HUES6 (cell line): ENCODE measurements at regions not wholly inside any gene's neighbourhood (a gene's known extent, or its start where the extent isn't known, plus 50 kb on each side); places are given as distances from the start of the nearest gene placed in this dataset.
"Not testable (repeated sequence)": the region's sequence is repeated elsewhere in the genome, so short reads cannot be mapped to it uniquely, and the experiment has no call there.

Experiments
- H3K27ac ChIP-seq: 2 replicates; pipeline ENCODE4 v1.7.0; 2013; ENCODE audit warnings: low read depth, mild to moderate bottlenecking, low read length, inconsistent platforms
- H3K27me3 ChIP-seq: 2 replicates; pipeline ENCODE4 v1.6.1; 2013; ENCODE audit warnings: low read length; ENCODE audit not compliant: control insufficient read depth, insufficient read depth
- H3K36me3 ChIP-seq: 2 replicates; pipeline ENCODE4 v1.6.1; 2013; ENCODE audit warnings: low read length; ENCODE audit not compliant: control insufficient read depth, insufficient read depth
- H3K4me1 ChIP-seq: 2 replicates; pipeline ENCODE4 v1.6.1; 2013; ENCODE audit warnings: low read length; ENCODE audit not compliant: control insufficient read depth, insufficient read depth
- H3K4me3 ChIP-seq: 2 replicates; pipeline ENCODE4 v1.5.1; 2013; ENCODE audit warnings: low read depth, low read length
- H3K9ac ChIP-seq: one replicate; pipeline ENCODE4 v1.6.1; 2013; ENCODE audit warnings: mild to moderate bottlenecking, low read length
- H3K9me3 ChIP-seq: 2 replicates; pipeline ENCODE4 v1.6.1; 2013; ENCODE audit warnings: low read depth, low read length; ENCODE audit not compliant: control insufficient read depth, insufficient read depth

- Histone ChIP-seq H3K4me1 (no peaks in the 10 kb centered on the region), H3K27me3 (no peaks in the 10 kb centered on the region), H3K9ac (no peak overlapping the region), H3K4me3 (no peak overlapping the region), H3K36me3 (no peaks in the 10 kb centered on the region), H3K27ac (no peak overlapping the region), H3K9me3 (no peaks in the 10 kb centered on the region)
These were observed 331.9 kb downstream of the SHQ1 start for GRCh38 chr3:72516361-72516760.

- Histone ChIP-seq H3K36me3 (no peaks in the 10 kb centered on the region), H3K4me3 (no peak overlapping the region)
These were observed 332.3 kb downstream of the SHQ1 start for GRCh38 chr3:72515941-72516340.

GRCh38 chr3:72515281-72515680, 333.0 kb downstream of the SHQ1 start:
- Histone ChIP-seq H3K4me1 (no peaks in the 10 kb centered on the region), H3K4me3 (no peak overlapping the region), H3K36me3 (no peaks in the 10 kb centered on the region), H3K9ac (no peak overlapping the region), H3K9me3 (no peaks in the 10 kb centered on the region), H3K27me3 (no peaks in the 10 kb centered on the region), H3K27ac (no peak overlapping the region)

More at GRCh38 chr3:72515941-72516340, 332.3 kb downstream of the SHQ1 start:
- Histone ChIP-seq H3K9me3 (no peaks in the 10 kb centered on the region), H3K4me1 (no peaks in the 10 kb centered on the region), H3K27me3 (no peaks in the 10 kb centered on the region), H3K27ac (no peak overlapping the region), H3K9ac (no peak overlapping the region)

GRCh38 chr3:72510247-72510646, 338.0 kb downstream of the SHQ1 start:
- Histone ChIP-seq H3K36me3 (no peaks in the 10 kb centered on the region), H3K4me3 (no peak overlapping the region), H3K9ac (no peak overlapping the region), H3K4me1 (no peaks in the 10 kb centered on the region), H3K9me3 (no peaks in the 10 kb centered on the region), H3K27me3 (no peaks in the 10 kb centered on the region), H3K27ac (no peak overlapping the region)

GRCh38 chr3:72505539-72506405, 342.5 kb downstream of the SHQ1 start:
- H3K4me3 ChIP-seq: no peak overlapping the region
- H3K9ac ChIP-seq: no peak overlapping the region
- no peaks in the 10 kb centered on the region for H3K36me3 ChIP-seq
- H3K4me1 ChIP-seq: no peaks in the 10 kb centered on the region
- no peaks in the 10 kb centered on the region for H3K9me3 ChIP-seq
- no peaks in the 10 kb centered on the region for H3K27me3 ChIP-seq
- no peak overlapping the region for H3K27ac ChIP-seq

- H3K4me1 ChIP-seq, H3K27me3 ChIP-seq, H3K9me3 ChIP-seq, H3K27ac ChIP-seq, H3K4me3 ChIP-seq, H3K9ac ChIP-seq, H3K36me3 ChIP-seq: not testable (repeated sequence)
These were observed 350.7 kb downstream of the SHQ1 start for GRCh38 chr3:72497501-72497900.

- H3K4me1 ChIP-seq: peaks cover 12% of the 10 kb centered on the region; the same call in 1 of the 2 replicates
- no peaks in the 10 kb centered on the region for H3K36me3 ChIP-seq
- no peak overlapping the region for H3K9ac ChIP-seq
- H3K4me3 ChIP-seq: no peak overlapping the region
- H3K27ac ChIP-seq: no peak overlapping the region
- H3K27me3 ChIP-seq: no peaks in the 10 kb centered on the region
- peaks cover 7% of the 10 kb centered on the region; the same call in 1 of the 2 replicates for H3K9me3 ChIP-seq
These were observed 352.1 kb downstream of the SHQ1 start for GRCh38 chr3:72496051-72496670.

- no peak overlapping the region for H3K4me3 ChIP-seq
- H3K9me3 ChIP-seq: peaks cover 7% of the 10 kb centered on the region; the same call in 1 of the 2 replicates
These were observed 353.6 kb downstream of the SHQ1 start for GRCh38 chr3:72494626-72495025.

GRCh38 chr3:72494130-72494529, 354.1 kb downstream of the SHQ1 start:
- Histone ChIP-seq H3K36me3 (no peaks in the 10 kb centered on the region), H3K9ac (no peak overlapping the region), H3K4me3 (no peak overlapping the region), H3K27me3 (no peaks in the 10 kb centered on the region), H3K27ac (no peak overlapping the region), H3K4me1 (peaks cover 25% of the 10 kb centered on the region), H3K9me3 (peaks cover 7% of the 10 kb centered on the region; the same call in 1 of the 2 replicates)

More at GRCh38 chr3:72494626-72495025, 353.6 kb downstream of the SHQ1 start:
- no peak overlapping the region for H3K27ac ChIP-seq
- H3K9ac ChIP-seq: no peak overlapping the region
- no peaks in the 10 kb centered on the region for H3K27me3 ChIP-seq
- peaks cover 24% of the 10 kb centered on the region for H3K4me1 ChIP-seq
- H3K36me3 ChIP-seq: no peaks in the 10 kb centered on the region

- Histone ChIP-seq H3K9me3 (peaks cover 7% of the 10 kb centered on the region; the same call in 1 of the 2 replicates), H3K9ac (no peak overlapping the region), H3K27me3 (no peaks in the 10 kb centered on the region), H3K27ac (no peak overlapping the region), H3K36me3 (no peaks in the 10 kb centered on the region), H3K4me3 (no peak overlapping the region), H3K4me1 (peaks cover 42% of the 10 kb centered on the region)
These were observed 356.0 kb downstream of the SHQ1 start for GRCh38 chr3:72492240-72492639.
